NB4 (cell line): ENCODE measurements at regions not wholly inside any gene's neighbourhood (a gene's known extent, or its start where the extent isn't known, plus 50 kb on each side); places are given as distances from the start of the nearest gene placed in this dataset.

Source experiments
- CTCF ChIP-seq: IDR thresholded peaks from one replicate; pipeline ENCODE4 v1.5.1; 2012; ENCODE audit warnings: low read depth, low read length
- POLR2A ChIP-seq: IDR thresholded peaks from 2 replicates; pipeline ENCODE4 v1.6.1; 2011; ENCODE audit warnings: mild to moderate bottlenecking; ENCODE audit not compliant: insufficient read length; ENCODE audit errors: extremely low read depth

GRCh38 chr9:85289142-85289541 is 452.6 kb downstream of the AGTPBP1 start:
- TF ChIP-seq POLR2A (no peak), CTCF (no peak)
